Vagina (tissue), 2 donors: ENCODE measurements at regions not wholly inside any gene's neighbourhood (a gene's known extent, or its start where the extent isn't known, plus 50 kb on each side); places are given as distances from the start of the nearest gene placed in this dataset.

Experiments
- POLR2A ChIP-seq, 2 donors: fragments of 450-650 bp; IDR thresholded peaks; one replicate each; pipeline ENCODE4 v1.6.1; 2017; ENCODE audit warnings: antibody characterized with exemption in 2 of 2, mild to moderate bottlenecking in 2 of 2, moderate library complexity in 2 of 2
- POLR2AphosphoS5 ChIP-seq, 2 donors: sonication (generic); formaldehyde crosslinking; IDR thresholded peaks; one replicate each; pipeline ENCODE4 v1.9.0; 2017; ENCODE audit warnings: antibody characterized with exemption in 2 of 2, mild to moderate bottlenecking in 2 of 2, low read depth in 1 of 2; ENCODE audit not compliant: insufficient read depth in 1 of 2
- TF ChIP-seq, protein P1 (sequence below), 3 experiments: fragments of 450-650 bp in 2 of 3; fragments of 200-600 bp in 1 of 3; sonication (generic) in 1 of 3; IDR thresholded peaks; one replicate each; pipeline ENCODE4 v1.5.1; 2017 to 2019; ENCODE audit warnings: antibody characterized with exemption in 3 of 3, mild to moderate bottlenecking in 2 of 3, moderate library complexity in 2 of 3

DNA sequence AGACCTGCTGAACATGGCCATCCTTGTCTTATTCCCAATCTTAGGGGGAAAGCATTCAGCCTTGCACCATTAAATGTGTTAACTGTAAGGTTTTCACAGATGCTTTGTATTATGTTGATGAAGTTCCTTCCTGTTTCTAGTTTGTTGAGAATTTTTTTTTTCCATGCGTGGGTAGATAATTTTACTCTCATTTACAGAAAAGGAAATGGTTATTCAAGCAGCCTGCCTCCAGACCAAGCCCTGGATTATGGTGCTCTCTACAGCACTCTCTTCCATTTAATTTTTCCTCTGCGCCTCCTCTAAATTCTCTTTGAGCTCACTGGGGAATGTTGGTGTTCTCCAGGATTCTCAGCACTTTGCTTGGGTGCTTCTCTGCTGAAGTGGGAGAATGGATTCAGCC is 179.3 kb upstream of the PZP start:
- no peak for TF ChIP-seq POLR2A (IDR thresholded peaks at IDR 0.05)
- TF ChIP-seq, protein P1, sequence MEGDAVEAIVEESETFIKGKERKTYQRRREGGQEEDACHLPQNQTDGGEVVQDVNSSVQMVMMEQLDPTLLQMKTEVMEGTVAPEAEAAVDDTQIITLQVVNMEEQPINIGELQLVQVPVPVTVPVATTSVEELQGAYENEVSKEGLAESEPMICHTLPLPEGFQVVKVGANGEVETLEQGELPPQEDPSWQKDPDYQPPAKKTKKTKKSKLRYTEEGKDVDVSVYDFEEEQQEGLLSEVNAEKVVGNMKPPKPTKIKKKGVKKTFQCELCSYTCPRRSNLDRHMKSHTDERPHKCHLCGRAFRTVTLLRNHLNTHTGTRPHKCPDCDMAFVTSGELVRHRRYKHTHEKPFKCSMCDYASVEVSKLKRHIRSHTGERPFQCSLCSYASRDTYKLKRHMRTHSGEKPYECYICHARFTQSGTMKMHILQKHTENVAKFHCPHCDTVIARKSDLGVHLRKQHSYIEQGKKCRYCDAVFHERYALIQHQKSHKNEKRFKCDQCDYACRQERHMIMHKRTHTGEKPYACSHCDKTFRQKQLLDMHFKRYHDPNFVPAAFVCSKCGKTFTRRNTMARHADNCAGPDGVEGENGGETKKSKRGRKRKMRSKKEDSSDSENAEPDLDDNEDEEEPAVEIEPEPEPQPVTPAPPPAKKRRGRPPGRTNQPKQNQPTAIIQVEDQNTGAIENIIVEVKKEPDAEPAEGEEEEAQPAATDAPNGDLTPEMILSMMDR (IDR thresholded peaks at IDR 0.05), result no peak
- no peak for TF ChIP-seq POLR2AphosphoS5 (IDR thresholded peaks at IDR 0.05; ENCODE audit: insufficient read depth in 1 of 2, low read depth in 1 of 2)
